ENCODE measurements at regions not wholly inside any gene's neighbourhood (a gene's known extent, or its start where the extent isn't known, plus 50 kb on each side); places are given as distances from the start of the nearest gene placed in this dataset.

GRCh38 chr1:83527987-83528386, 470.9 kb downstream of the TTLL7 start:
- H3K27ac ChIP-seq (ENCODE audit: low read length), result no peak overlapping the region
- H3K9me3 ChIP-seq (replicated peaks; ENCODE audit: control insufficient read depth, low read depth, low read length), result no peaks in the 10 kb centered on the region
- H3K4me1 ChIP-seq (ENCODE audit: control insufficient read depth, insufficient read depth, low read length), result no peaks in the 10 kb centered on the region
- H3K27me3 ChIP-seq (ENCODE audit: control insufficient read depth, insufficient read depth, low read length), result no peaks in the 10 kb centered on the region
- no peak overlapping the region for H3K4me3 ChIP-seq (ENCODE audit: low read length)
- peak; percentile 87 for DNase-seq
- no peaks in the 10 kb centered on the region for H3K36me3 ChIP-seq (ENCODE audit: control insufficient read depth, insufficient read depth, low read length)

- WGBS (ENCODE audit: insufficient coverage), result no CpG with 5 or more reads among the region's 1 CpG
- peaks cover 2% of the 10 kb centered on the region for H3K4me1 ChIP-seq (ENCODE audit: control insufficient read depth, insufficient read depth, low read length)
These were observed 478.1 kb downstream of the TTLL7 start for GRCh38 chr1:83520797-83521196.

GRCh38 chr1:83516369-83516768, 482.6 kb downstream of the TTLL7 start:
- H3K4me3 ChIP-seq (ENCODE audit: low read length), result no peak overlapping the region
- no peak overlapping the region for H3K27ac ChIP-seq (ENCODE audit: low read length)
- H3K27me3 ChIP-seq (ENCODE audit: control insufficient read depth, insufficient read depth, low read length), result no peaks in the 10 kb centered on the region
- H3K4me1 ChIP-seq (ENCODE audit: control insufficient read depth, insufficient read depth, low read length), result peaks cover 2% of the 10 kb centered on the region
- no peaks in the 10 kb centered on the region for H3K9me3 ChIP-seq (replicated peaks; ENCODE audit: control insufficient read depth, low read depth, low read length)
- DNase-seq, result peak; percentile 76
- WGBS (ENCODE audit: insufficient coverage), result 30% methylated on average over 1 of the region's 2 CpGs
- H3K36me3 ChIP-seq (ENCODE audit: control insufficient read depth, insufficient read depth, low read length), result no peaks in the 10 kb centered on the region

More at GRCh38 chr1:83520797-83521196, 478.1 kb downstream of the TTLL7 start:
- H3K36me3 ChIP-seq (ENCODE audit: control insufficient read depth, insufficient read depth, low read length), result no peaks in the 10 kb centered on the region
- no peak overlapping the region for H3K4me3 ChIP-seq (ENCODE audit: low read length)
- no peaks in the 10 kb centered on the region for H3K27me3 ChIP-seq (ENCODE audit: control insufficient read depth, insufficient read depth, low read length)
- H3K27ac ChIP-seq (ENCODE audit: low read length), result no peak overlapping the region
- no peak for DNase-seq
- H3K9me3 ChIP-seq (replicated peaks; ENCODE audit: control insufficient read depth, low read depth, low read length), result no peaks in the 10 kb centered on the region

- Histone ChIP-seq H3K27ac (ENCODE audit: low read length) (no peak overlapping the region), H3K4me3 (ENCODE audit: low read length) (no peak overlapping the region), H3K36me3 (ENCODE audit: control insufficient read depth, insufficient read depth, low read length) (no peaks in the 10 kb centered on the region), H3K27me3 (ENCODE audit: control insufficient read depth, insufficient read depth, low read length) (no peaks in the 10 kb centered on the region), H3K9me3 (replicated peaks; ENCODE audit: control insufficient read depth, low read depth, low read length) (no peaks in the 10 kb centered on the region), H3K4me1 (ENCODE audit: control insufficient read depth, insufficient read depth, low read length) (peaks cover 2% of the 10 kb centered on the region)
- no peak for DNase-seq
- no CpG with 5 or more reads among the region's 6 CpGs for WGBS (ENCODE audit: insufficient coverage)
These were observed 483.3 kb downstream of the TTLL7 start for GRCh38 chr1:83515578-83516154.

GRCh38 chr1:83512373-83513193, 486.3 kb downstream of the TTLL7 start:
- Histone ChIP-seq H3K27ac (ENCODE audit: low read length) (no peak overlapping the region), H3K9me3 (replicated peaks; ENCODE audit: control insufficient read depth, low read depth, low read length) (no peaks in the 10 kb centered on the region), H3K36me3 (ENCODE audit: control insufficient read depth, insufficient read depth, low read length) (no peaks in the 10 kb centered on the region), H3K4me3 (ENCODE audit: low read length) (no peak overlapping the region), H3K27me3 (ENCODE audit: control insufficient read depth, insufficient read depth, low read length) (no peaks in the 10 kb centered on the region), H3K4me1 (ENCODE audit: control insufficient read depth, insufficient read depth, low read length) (peaks cover 8% of the 10 kb centered on the region)
- no CpG with 5 or more reads among the region's 2 CpGs for WGBS (ENCODE audit: insufficient coverage)
- no peak for DNase-seq

GRCh38 chr1:83511146-83511726, 487.7 kb downstream of the TTLL7 start:
- Histone ChIP-seq H3K4me3 (ENCODE audit: low read length) (no peak overlapping the region), H3K4me1 (ENCODE audit: control insufficient read depth, insufficient read depth, low read length) (peaks cover 6% of the 10 kb centered on the region), H3K27ac (ENCODE audit: low read length) (no peak overlapping the region), H3K9me3 (replicated peaks; ENCODE audit: control insufficient read depth, low read depth, low read length) (no peaks in the 10 kb centered on the region), H3K27me3 (ENCODE audit: control insufficient read depth, insufficient read depth, low read length) (no peaks in the 10 kb centered on the region), H3K36me3 (ENCODE audit: control insufficient read depth, insufficient read depth, low read length) (no peaks in the 10 kb centered on the region)
- peak; percentile 48 for DNase-seq
- no CpG with 5 or more reads among the region's 2 CpGs for WGBS (ENCODE audit: insufficient coverage)

GRCh38 chr1:83509301-83509781, 489.6 kb downstream of the TTLL7 start:
- no peaks in the 10 kb centered on the region for H3K36me3 ChIP-seq (ENCODE audit: control insufficient read depth, insufficient read depth, low read length)
- H3K4me3 ChIP-seq (ENCODE audit: low read length), result no peak overlapping the region
- no peaks in the 10 kb centered on the region for H3K27me3 ChIP-seq (ENCODE audit: control insufficient read depth, insufficient read depth, low read length)
- WGBS (ENCODE audit: insufficient coverage), result 88% methylated on average over 1 of the region's 2 CpGs
- H3K27ac ChIP-seq (ENCODE audit: low read length), result no peak overlapping the region
- H3K9me3 ChIP-seq (replicated peaks; ENCODE audit: control insufficient read depth, low read depth, low read length), result no peaks in the 10 kb centered on the region
- H3K4me1 ChIP-seq (ENCODE audit: control insufficient read depth, insufficient read depth, low read length), result peaks cover 6% of the 10 kb centered on the region
- peak; percentile 37 for DNase-seq

- Histone ChIP-seq H3K4me1 (ENCODE audit: control insufficient read depth, insufficient read depth, low read length) (peaks cover 6% of the 10 kb centered on the region), H3K27ac (ENCODE audit: low read length) (peak overlapping the region; percentile 16)
These were observed 490.3 kb downstream of the TTLL7 start for GRCh38 chr1:83508485-83509151.

GRCh38 chr1:83505148-83505547, 493.8 kb downstream of the TTLL7 start:
- no peak for DNase-seq
- no peaks in the 10 kb centered on the region for H3K36me3 ChIP-seq (ENCODE audit: control insufficient read depth, insufficient read depth, low read length)
- H3K9me3 ChIP-seq (replicated peaks; ENCODE audit: control insufficient read depth, low read depth, low read length), result no peaks in the 10 kb centered on the region
- no peaks in the 10 kb centered on the region for H3K27me3 ChIP-seq (ENCODE audit: control insufficient read depth, insufficient read depth, low read length)
- H3K4me3 ChIP-seq (ENCODE audit: low read length), result no peak overlapping the region
- peaks cover 6% of the 10 kb centered on the region for H3K4me1 ChIP-seq (ENCODE audit: control insufficient read depth, insufficient read depth, low read length)
- WGBS (ENCODE audit: insufficient coverage), result 87% methylated on average over 1 of the region's 1 CpG
- no peak overlapping the region for H3K27ac ChIP-seq (ENCODE audit: low read length)

More at GRCh38 chr1:83508485-83509151, 490.3 kb downstream of the TTLL7 start:
- H3K27me3 ChIP-seq (ENCODE audit: control insufficient read depth, insufficient read depth, low read length), result no peaks in the 10 kb centered on the region
- WGBS (ENCODE audit: insufficient coverage), result 37% methylated on average over 2 of the region's 3 CpGs
- H3K4me3 ChIP-seq (ENCODE audit: low read length), result no peak overlapping the region
- no peaks in the 10 kb centered on the region for H3K36me3 ChIP-seq (ENCODE audit: control insufficient read depth, insufficient read depth, low read length)
- H3K9me3 ChIP-seq (replicated peaks; ENCODE audit: control insufficient read depth, low read depth, low read length), result no peaks in the 10 kb centered on the region
- DNase-seq, result peak; percentile 91

- no peak overlapping the region for H3K27ac ChIP-seq (ENCODE audit: low read length)
- no peaks in the 10 kb centered on the region for H3K9me3 ChIP-seq (replicated peaks; ENCODE audit: control insufficient read depth, low read depth, low read length)
- H3K4me1 ChIP-seq (ENCODE audit: control insufficient read depth, insufficient read depth, low read length), result no peaks in the 10 kb centered on the region
- H3K36me3 ChIP-seq (ENCODE audit: control insufficient read depth, insufficient read depth, low read length), result no peaks in the 10 kb centered on the region
- H3K27me3 ChIP-seq (ENCODE audit: control insufficient read depth, insufficient read depth, low read length), result no peaks in the 10 kb centered on the region
- no CpG with 5 or more reads among the region's 3 CpGs for WGBS (ENCODE audit: insufficient coverage)
- no peak overlapping the region for H3K4me3 ChIP-seq (ENCODE audit: low read length)
- no peak for DNase-seq
These were observed 495.8 kb downstream of the TTLL7 start for GRCh38 chr1:83503153-83503552.

Data from muscle of leg (tissue), 3 donors.